ENCODE measurements at regions not wholly inside any gene's neighbourhood (a gene's known extent, or its start where the extent isn't known, plus 50 kb on each side); places are given as distances from the start of the nearest gene placed in this dataset.

- H3K27ac Mint-ChIP-seq: no peak overlapping the region
- ATAC-seq (no peak), DNase-seq (no peak)
- peaks cover 0 to 3% of the 10 kb centered on the region in 2 donors for H3K9me3 Mint-ChIP-seq
- intact Hi-C loops (cut with micrococcal nuclease): no loop called here
- no peaks in the 10 kb centered on the region for H3K36me3 ChIP-seq (ENCODE audit: control insufficient read depth, insufficient read depth, low read length)
- H3K4me1 Mint-ChIP-seq: no peaks in the 10 kb centered on the region
- no peak overlapping the region for H3K27ac ChIP-seq (ENCODE audit: low read length)
- H3K36me3 Mint-ChIP-seq: no peaks in the 10 kb centered on the region
- no peak overlapping the region for H3K4me3 Mint-ChIP-seq
- H3K27me3 ChIP-seq (ENCODE audit: control insufficient read depth, insufficient read depth, low read length): no peaks in the 10 kb centered on the region
- H3K27me3 Mint-ChIP-seq (ENCODE audit: low read depth in 2 of 2): peaks cover 0 to 4% of the 10 kb centered on the region in 2 donors
- no peak overlapping the region for H3K4me3 ChIP-seq (ENCODE audit: low read length)
- TF ChIP-seq, protein P1, sequence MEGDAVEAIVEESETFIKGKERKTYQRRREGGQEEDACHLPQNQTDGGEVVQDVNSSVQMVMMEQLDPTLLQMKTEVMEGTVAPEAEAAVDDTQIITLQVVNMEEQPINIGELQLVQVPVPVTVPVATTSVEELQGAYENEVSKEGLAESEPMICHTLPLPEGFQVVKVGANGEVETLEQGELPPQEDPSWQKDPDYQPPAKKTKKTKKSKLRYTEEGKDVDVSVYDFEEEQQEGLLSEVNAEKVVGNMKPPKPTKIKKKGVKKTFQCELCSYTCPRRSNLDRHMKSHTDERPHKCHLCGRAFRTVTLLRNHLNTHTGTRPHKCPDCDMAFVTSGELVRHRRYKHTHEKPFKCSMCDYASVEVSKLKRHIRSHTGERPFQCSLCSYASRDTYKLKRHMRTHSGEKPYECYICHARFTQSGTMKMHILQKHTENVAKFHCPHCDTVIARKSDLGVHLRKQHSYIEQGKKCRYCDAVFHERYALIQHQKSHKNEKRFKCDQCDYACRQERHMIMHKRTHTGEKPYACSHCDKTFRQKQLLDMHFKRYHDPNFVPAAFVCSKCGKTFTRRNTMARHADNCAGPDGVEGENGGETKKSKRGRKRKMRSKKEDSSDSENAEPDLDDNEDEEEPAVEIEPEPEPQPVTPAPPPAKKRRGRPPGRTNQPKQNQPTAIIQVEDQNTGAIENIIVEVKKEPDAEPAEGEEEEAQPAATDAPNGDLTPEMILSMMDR (IDR thresholded peaks at IDR 0.05): no peak
- H3K9me3 ChIP-seq (ENCODE audit: control insufficient read depth, insufficient read depth, low read length): no peaks in the 10 kb centered on the region
- no peaks in the 10 kb centered on the region for H3K4me1 ChIP-seq (ENCODE audit: control insufficient read depth, insufficient read depth, low read length)
Observed at GRCh38 chr3:40841570-40842109, 316.9 kb downstream of the ZNF621 start.

GRCh38 chr3:40842714-40843113, 318.0 kb downstream of the ZNF621 start:
- H3K4me3 ChIP-seq (ENCODE audit: low read length): no peak overlapping the region
- peaks cover 0 to 3% of the 10 kb centered on the region in 2 donors for H3K9me3 Mint-ChIP-seq
- no peak overlapping the region for H3K27ac ChIP-seq (ENCODE audit: low read length)
- H3K27me3 Mint-ChIP-seq (ENCODE audit: low read depth in 2 of 2): peaks cover 0 to 4% of the 10 kb centered on the region in 2 donors
- TF ChIP-seq, protein P1 (IDR thresholded peaks at IDR 0.05): no peak
- ATAC-seq: no peak
- H3K27ac Mint-ChIP-seq: no peak overlapping the region
- DNase-seq: no peak
- H3K4me1 Mint-ChIP-seq: no peaks in the 10 kb centered on the region
- no peaks in the 10 kb centered on the region for H3K4me1 ChIP-seq (ENCODE audit: control insufficient read depth, insufficient read depth, low read length)
- intact Hi-C loops (cut with micrococcal nuclease): no loop called here
- H3K36me3 Mint-ChIP-seq: no peaks in the 10 kb centered on the region
- no peaks in the 10 kb centered on the region for H3K27me3 ChIP-seq (ENCODE audit: control insufficient read depth, insufficient read depth, low read length)
- no peaks in the 10 kb centered on the region for H3K9me3 ChIP-seq (ENCODE audit: control insufficient read depth, insufficient read depth, low read length)
- no peaks in the 10 kb centered on the region for H3K36me3 ChIP-seq (ENCODE audit: control insufficient read depth, insufficient read depth, low read length)
- no peak overlapping the region for H3K4me3 Mint-ChIP-seq
- 96% methylated on average over 11 of the region's 11 CpGs for WGBS (ENCODE audit: insufficient coverage)

DNA sequence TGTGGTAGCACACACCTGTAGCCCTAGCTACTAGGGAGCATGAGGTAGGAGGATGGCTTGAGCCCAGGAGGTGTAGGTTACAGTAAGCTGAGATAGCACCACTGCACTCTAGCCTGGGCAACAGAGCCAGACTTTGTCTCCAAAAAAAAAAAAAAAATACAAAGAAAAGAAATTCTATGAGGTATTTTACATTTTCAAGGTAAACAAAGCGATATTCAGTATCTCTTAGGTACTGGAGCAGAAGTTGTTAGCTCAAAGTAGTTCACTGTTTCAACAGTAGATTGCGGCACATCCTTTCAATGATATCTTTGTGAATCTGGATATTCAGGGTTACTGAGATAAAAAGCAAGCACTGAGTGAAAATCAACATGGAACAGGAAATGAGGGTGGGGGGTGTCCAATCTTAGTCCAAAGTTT, 318.5 kb downstream of the ZNF621 start:
- no peak for DNase-seq
- Histone ChIP-seq H3K36me3 (ENCODE audit: control insufficient read depth, insufficient read depth, low read length) (no peaks in the 10 kb centered on the region), H3K9me3 (ENCODE audit: control insufficient read depth, insufficient read depth, low read length) (no peaks in the 10 kb centered on the region), H3K4me3 (ENCODE audit: low read length) (no peak overlapping the region), H3K27ac (ENCODE audit: low read length) (no peak overlapping the region), H3K4me1 (ENCODE audit: control insufficient read depth, insufficient read depth, low read length) (no peaks in the 10 kb centered on the region), H3K27me3 (ENCODE audit: control insufficient read depth, insufficient read depth, low read length) (no peaks in the 10 kb centered on the region)
- no peaks in the 10 kb centered on the region for H3K36me3 Mint-ChIP-seq
- WGBS (ENCODE audit: insufficient coverage): 87% methylated on average over 2 of the region's 2 CpGs
- H3K27ac Mint-ChIP-seq: no peak overlapping the region
- no peak overlapping the region for H3K4me3 Mint-ChIP-seq
- TF ChIP-seq, protein P1 (IDR thresholded peaks at IDR 0.05): no peak
- intact Hi-C loops (cut with micrococcal nuclease): no loop called here
- H3K4me1 Mint-ChIP-seq: no peaks in the 10 kb centered on the region
- H3K27me3 Mint-ChIP-seq (ENCODE audit: low read depth in 2 of 2): peaks cover 0 to 4% of the 10 kb centered on the region in 2 donors
- ATAC-seq: no peak
- H3K9me3 Mint-ChIP-seq: peaks cover 0 to 3% of the 10 kb centered on the region in 2 donors

- no peaks in the 10 kb centered on the region for H3K36me3 Mint-ChIP-seq
- H3K9me3 ChIP-seq (ENCODE audit: control insufficient read depth, insufficient read depth, low read length): no peaks in the 10 kb centered on the region
- H3K4me3 Mint-ChIP-seq: no peak overlapping the region
- H3K4me1 ChIP-seq (ENCODE audit: control insufficient read depth, insufficient read depth, low read length): no peaks in the 10 kb centered on the region
- DNase-seq (no peak), ATAC-seq (no peak)
- intact Hi-C loops (cut with micrococcal nuclease): no loop called here
- H3K36me3 ChIP-seq (ENCODE audit: control insufficient read depth, insufficient read depth, low read length): no peaks in the 10 kb centered on the region
- H3K27me3 Mint-ChIP-seq (ENCODE audit: low read depth in 2 of 2): peaks cover 0 to 6% of the 10 kb centered on the region in 2 donors
- H3K9me3 Mint-ChIP-seq: peaks cover 0 to 4% of the 10 kb centered on the region in 2 donors
- no peak overlapping the region for H3K4me3 ChIP-seq (ENCODE audit: low read length)
- no peak overlapping the region for H3K27ac ChIP-seq (ENCODE audit: low read length)
- TF ChIP-seq, protein P1 (IDR thresholded peaks at IDR 0.05): no peak
- H3K27me3 ChIP-seq (ENCODE audit: control insufficient read depth, insufficient read depth, low read length): no peaks in the 10 kb centered on the region
- 86% methylated on average over 6 of the region's 7 CpGs for WGBS (ENCODE audit: insufficient coverage)
- no peak overlapping the region for H3K27ac Mint-ChIP-seq
- H3K4me1 Mint-ChIP-seq: no peaks in the 10 kb centered on the region
Observed at GRCh38 chr3:40843851-40844548, 319.2 kb downstream of the ZNF621 start.

Data from natural killer cell (primary cell).